ENCODE measurements at regions not wholly inside any gene's neighbourhood (a gene's known extent, or its start where the extent isn't known, plus 50 kb on each side); places are given as distances from the start of the nearest gene placed in this dataset.
"Not testable (repeated sequence)": the region's sequence is repeated elsewhere in the genome, so short reads cannot be mapped to it uniquely, and the experiment has no call there.

DNA sequence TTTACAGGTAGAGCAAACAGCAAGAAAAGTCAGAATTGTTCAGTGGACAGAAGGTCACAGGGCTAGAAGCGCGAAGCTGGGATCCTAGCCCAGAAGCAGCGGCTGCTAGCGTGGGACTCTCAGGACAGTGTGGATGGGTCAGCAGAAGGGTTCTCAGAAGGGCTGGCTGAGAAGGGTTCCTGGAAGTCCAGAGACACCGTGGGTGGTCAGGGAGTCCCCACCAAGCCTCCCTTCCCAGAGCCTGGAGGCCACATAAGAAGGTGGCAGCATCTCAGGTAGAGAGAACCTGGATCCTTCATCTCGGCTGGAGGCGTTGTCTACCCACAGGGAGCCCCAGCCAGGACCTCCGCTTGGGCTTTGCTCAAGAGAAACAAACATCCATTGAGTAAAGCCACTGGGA, 696.3 kb downstream of the PTPRU start:
- Histone ChIP-seq H3K79me2 (ENCODE audit: control insufficient read depth, insufficient read depth, low read length, unreplicated experiment) (no peaks in the 10 kb centered on the region), H3K36me3 (ENCODE audit: insufficient read depth, low read length) (no peaks in the 10 kb centered on the region), H3K4me1 (ENCODE audit: control insufficient read depth, insufficient read depth, low read length, unreplicated experiment) (no peaks in the 10 kb centered on the region), H3K27me3 (ENCODE audit: insufficient read depth, low read length) (no peaks in the 10 kb centered on the region), H3K27ac (ENCODE audit: low read depth, low read length) (no peak overlapping the region), H2AFZ (ENCODE audit: low read length, unreplicated experiment) (no peak overlapping the region), H3K4me3 (ENCODE audit: low read depth, low read length) (no peak overlapping the region)

DNA sequence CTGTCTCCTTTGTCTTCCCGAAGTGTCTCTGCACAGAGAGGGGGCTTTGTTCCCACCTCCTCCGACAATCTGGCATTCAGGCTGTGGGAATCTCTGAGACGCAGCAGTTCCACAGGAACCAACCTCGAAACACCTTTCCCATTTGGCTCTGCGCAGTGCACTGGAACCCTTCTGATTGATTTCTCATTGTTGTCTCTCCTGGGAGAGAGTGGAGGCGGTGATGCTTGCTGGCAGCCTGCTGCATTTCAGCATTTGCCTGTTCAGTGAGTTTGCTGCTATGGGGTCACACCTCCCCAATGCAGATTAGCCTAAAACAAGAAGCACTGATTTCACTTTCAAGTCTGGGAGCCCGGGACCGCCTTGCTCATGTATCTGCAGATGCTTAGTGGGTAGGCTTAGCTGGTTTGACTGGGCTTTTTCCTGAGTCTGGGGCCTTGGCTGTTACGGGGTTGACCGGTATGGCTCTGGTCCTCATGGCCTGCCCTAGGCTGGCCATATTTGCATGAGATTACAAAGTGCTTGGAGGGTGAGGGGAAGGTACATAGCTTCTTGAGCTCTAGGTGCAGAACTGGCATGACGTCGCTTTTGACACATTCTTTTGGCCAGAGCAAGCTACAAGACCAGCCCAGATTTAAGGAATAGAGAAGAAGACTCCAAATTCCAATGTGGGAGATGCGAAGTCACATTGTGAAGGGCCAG, 695.3 kb downstream of the PTPRU start:
- no peak overlapping the region for H2AFZ ChIP-seq (ENCODE audit: low read length, unreplicated experiment)
- no peak overlapping the region for H3K4me3 ChIP-seq (ENCODE audit: low read depth, low read length)
- H3K36me3 ChIP-seq (ENCODE audit: insufficient read depth, low read length): no peaks in the 10 kb centered on the region
- no peaks in the 10 kb centered on the region for H3K27me3 ChIP-seq (ENCODE audit: insufficient read depth, low read length)
- no peaks in the 10 kb centered on the region for H3K4me1 ChIP-seq (ENCODE audit: control insufficient read depth, insufficient read depth, low read length, unreplicated experiment)
- no peaks in the 10 kb centered on the region for H3K79me2 ChIP-seq (ENCODE audit: control insufficient read depth, insufficient read depth, low read length, unreplicated experiment)
- H3K27ac ChIP-seq (ENCODE audit: low read depth, low read length): no peak overlapping the region

GRCh38 chr1:29925058-29925457, 688.7 kb downstream of the PTPRU start:
- no peaks in the 10 kb centered on the region for H3K36me3 ChIP-seq (ENCODE audit: insufficient read depth, low read length)
- H3K79me2 ChIP-seq (ENCODE audit: control insufficient read depth, insufficient read depth, low read length, unreplicated experiment): no peaks in the 10 kb centered on the region
- no peaks in the 10 kb centered on the region for H3K4me1 ChIP-seq (ENCODE audit: control insufficient read depth, insufficient read depth, low read length, unreplicated experiment)
- no peak overlapping the region for H3K4me3 ChIP-seq (ENCODE audit: low read depth, low read length)
- H3K27me3 ChIP-seq (ENCODE audit: insufficient read depth, low read length): no peaks in the 10 kb centered on the region
- H3K27ac ChIP-seq (ENCODE audit: low read depth, low read length): no peak overlapping the region
- no peak overlapping the region for H2AFZ ChIP-seq (ENCODE audit: low read length, unreplicated experiment)

GRCh38 chr1:29924017-29924431, 687.7 kb downstream of the PTPRU start:
- no peak overlapping the region for H3K27ac ChIP-seq (ENCODE audit: low read depth, low read length)

DNA sequence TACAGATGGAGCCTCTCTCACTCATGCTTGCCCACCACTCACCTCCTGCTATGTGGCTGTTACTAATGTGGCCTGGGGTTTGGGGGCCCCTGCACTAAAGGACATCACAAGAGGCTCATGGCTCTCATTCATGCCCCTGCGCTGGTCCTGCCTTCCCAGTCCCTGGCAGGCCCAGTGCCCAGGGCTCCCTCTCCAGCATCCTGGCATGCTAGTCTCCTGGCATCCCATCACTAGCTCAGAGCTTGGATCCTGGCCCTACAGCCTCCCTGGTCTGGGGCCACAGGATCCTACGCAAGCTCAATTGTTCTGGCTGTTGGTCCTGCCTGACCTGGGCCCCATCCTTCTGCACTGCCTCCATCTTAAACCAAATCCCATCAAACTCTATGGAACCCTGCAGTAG, 685.4 kb downstream of the PTPRU start:
- no peaks in the 10 kb centered on the region for H3K27me3 ChIP-seq (ENCODE audit: insufficient read depth, low read length)
- H3K4me1 ChIP-seq (ENCODE audit: control insufficient read depth, insufficient read depth, low read length, unreplicated experiment): no peaks in the 10 kb centered on the region
- no peak overlapping the region for H3K4me3 ChIP-seq (ENCODE audit: low read depth, low read length)
- no peaks in the 10 kb centered on the region for H3K36me3 ChIP-seq (ENCODE audit: insufficient read depth, low read length)
- H3K27ac ChIP-seq (ENCODE audit: low read depth, low read length): no peak overlapping the region
- H3K79me2 ChIP-seq (ENCODE audit: control insufficient read depth, insufficient read depth, low read length, unreplicated experiment): no peaks in the 10 kb centered on the region
- H2AFZ ChIP-seq (ENCODE audit: low read length, unreplicated experiment): no peak overlapping the region

More at GRCh38 chr1:29924017-29924431, 687.7 kb downstream of the PTPRU start:
- Histone ChIP-seq H3K27me3 (ENCODE audit: insufficient read depth, low read length) (no peaks in the 10 kb centered on the region), H3K79me2 (ENCODE audit: control insufficient read depth, insufficient read depth, low read length, unreplicated experiment) (no peaks in the 10 kb centered on the region), H2AFZ (ENCODE audit: low read length, unreplicated experiment) (no peak overlapping the region), H3K4me1 (ENCODE audit: control insufficient read depth, insufficient read depth, low read length, unreplicated experiment) (no peaks in the 10 kb centered on the region), H3K4me3 (ENCODE audit: low read depth, low read length) (no peak overlapping the region), H3K36me3 (ENCODE audit: insufficient read depth, low read length) (no peaks in the 10 kb centered on the region)

DNA sequence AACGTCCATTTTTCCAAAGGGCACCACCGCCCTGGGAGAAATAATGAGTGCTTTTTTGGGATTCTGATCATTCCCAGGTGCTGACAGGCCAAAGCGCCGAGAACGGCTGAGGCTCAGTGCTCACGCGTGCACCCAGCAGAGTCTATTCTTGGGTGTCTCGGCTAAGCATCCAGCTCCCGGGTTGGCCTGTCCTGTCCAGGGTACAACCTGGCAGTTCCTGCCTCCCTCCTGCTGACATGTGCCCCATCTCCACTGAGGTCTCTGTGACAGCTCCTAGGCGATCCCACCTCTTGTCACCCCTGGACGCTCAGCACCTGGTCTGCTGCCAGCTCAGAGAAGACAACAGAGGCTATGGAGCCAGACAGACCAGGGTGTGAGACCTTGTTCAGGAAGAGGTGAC, 684.5 kb downstream of the PTPRU start:
- no peak overlapping the region for H3K27ac ChIP-seq (ENCODE audit: low read depth, low read length)
- no peaks in the 10 kb centered on the region for H3K4me1 ChIP-seq (ENCODE audit: control insufficient read depth, insufficient read depth, low read length, unreplicated experiment)
- H3K79me2 ChIP-seq (ENCODE audit: control insufficient read depth, insufficient read depth, low read length, unreplicated experiment): no peaks in the 10 kb centered on the region
- H3K4me3 ChIP-seq (ENCODE audit: low read depth, low read length): no peak overlapping the region
- no peaks in the 10 kb centered on the region for H3K27me3 ChIP-seq (ENCODE audit: insufficient read depth, low read length)
- no peak overlapping the region for H2AFZ ChIP-seq (ENCODE audit: low read length, unreplicated experiment)
- H3K36me3 ChIP-seq (ENCODE audit: insufficient read depth, low read length): no peaks in the 10 kb centered on the region

DNA sequence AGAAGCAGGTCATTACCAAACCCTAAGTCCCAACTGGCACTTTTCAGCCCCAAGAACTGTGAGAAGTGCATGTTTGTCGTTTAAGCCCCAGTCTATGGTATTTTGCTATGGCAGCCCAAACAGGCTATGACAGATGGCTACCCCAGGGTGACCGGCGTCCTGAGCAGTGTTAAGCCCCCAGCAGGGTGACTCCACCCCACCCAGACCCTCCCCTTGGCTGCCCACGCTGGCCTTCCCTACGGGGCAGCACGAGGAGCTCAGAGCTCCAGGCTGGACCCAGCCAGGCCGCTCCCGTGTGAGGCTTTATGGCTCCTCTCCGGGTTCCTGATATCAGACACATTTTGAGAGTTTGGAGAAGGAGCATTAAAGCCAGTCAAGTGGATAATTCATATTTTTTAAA, 684.0 kb downstream of the PTPRU start:
- no peaks in the 10 kb centered on the region for H3K79me2 ChIP-seq (ENCODE audit: control insufficient read depth, insufficient read depth, low read length, unreplicated experiment)

DNA sequence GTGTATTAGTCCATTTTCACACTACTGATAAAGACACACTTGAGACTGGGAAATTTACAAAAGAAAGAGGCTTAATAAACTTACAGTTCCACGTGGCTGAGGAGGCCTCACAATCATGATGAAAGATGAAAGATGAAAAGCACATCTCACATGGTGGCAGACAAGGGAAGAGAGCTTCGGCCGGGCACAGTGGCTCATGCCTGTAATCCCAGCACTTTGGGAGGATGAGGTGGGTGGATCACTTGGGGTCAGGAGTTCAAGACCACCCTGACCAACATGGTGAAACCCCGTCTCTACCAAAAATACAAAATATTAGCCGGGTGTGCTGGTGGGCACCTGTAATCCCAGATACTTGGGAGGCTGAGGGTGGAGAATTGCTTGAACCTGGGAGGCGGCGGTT, 682.7 kb downstream of the PTPRU start:
- not testable (repeated sequence) for H3K4me3 ChIP-seq (ENCODE audit: low read depth, low read length); H3K27me3 ChIP-seq (ENCODE audit: insufficient read depth, low read length); H2AFZ ChIP-seq (ENCODE audit: low read length, unreplicated experiment); H3K27ac ChIP-seq (ENCODE audit: low read depth, low read length); H3K79me2 ChIP-seq (ENCODE audit: control insufficient read depth, insufficient read depth, low read length, unreplicated experiment); H3K36me3 ChIP-seq (ENCODE audit: insufficient read depth, low read length); H3K4me1 ChIP-seq (ENCODE audit: control insufficient read depth, insufficient read depth, low read length, unreplicated experiment)

More for the DNA sequence above, 684.0 kb downstream of the PTPRU start:
- Histone ChIP-seq H3K36me3 (ENCODE audit: insufficient read depth, low read length) (no peaks in the 10 kb centered on the region), H3K27ac (ENCODE audit: low read depth, low read length) (no peak overlapping the region), H3K4me1 (ENCODE audit: control insufficient read depth, insufficient read depth, low read length, unreplicated experiment) (no peaks in the 10 kb centered on the region), H3K4me3 (ENCODE audit: low read depth, low read length) (no peak overlapping the region), H3K27me3 (ENCODE audit: insufficient read depth, low read length) (no peaks in the 10 kb centered on the region), H2AFZ (ENCODE audit: low read length, unreplicated experiment) (no peak overlapping the region)

DNA sequence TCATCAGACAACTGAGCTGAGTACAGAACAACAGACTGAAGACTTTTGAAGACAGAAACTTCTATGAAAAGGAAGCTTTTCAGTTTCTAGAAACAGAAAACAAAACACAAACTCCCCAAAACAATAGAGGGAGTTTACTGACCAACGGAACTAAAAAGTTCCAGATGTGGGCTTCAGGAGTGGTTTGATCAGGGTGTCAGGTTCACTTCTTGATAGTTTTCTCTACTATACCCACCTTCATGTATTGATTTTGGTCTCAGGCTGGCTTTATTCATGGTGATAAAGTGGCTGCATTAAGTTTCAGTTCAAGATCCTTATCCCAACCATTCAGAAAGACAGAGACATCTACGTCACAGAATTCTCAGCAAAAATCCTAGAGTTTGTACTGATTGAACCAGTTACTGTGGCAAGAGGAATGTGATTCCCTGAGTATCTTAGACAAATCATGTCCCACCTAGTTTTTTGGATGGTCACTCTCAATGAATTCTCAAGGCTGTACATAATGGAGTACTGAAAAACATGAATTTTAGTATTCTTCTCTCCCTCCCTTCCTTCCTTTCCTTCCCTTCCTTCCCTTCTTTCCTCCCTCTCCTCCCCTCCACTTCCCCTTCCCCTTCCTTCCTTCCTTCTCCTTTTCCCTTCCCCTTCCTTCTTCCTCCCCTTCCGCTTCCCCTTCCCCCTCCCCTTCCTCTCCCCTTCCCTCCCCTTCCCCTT, 680.5 kb downstream of the PTPRU start:
- Histone ChIP-seq H2AFZ (ENCODE audit: low read length, unreplicated experiment) (no peak overlapping the region), H3K4me1 (ENCODE audit: control insufficient read depth, insufficient read depth, low read length, unreplicated experiment) (no peaks in the 10 kb centered on the region), H3K79me2 (ENCODE audit: control insufficient read depth, insufficient read depth, low read length, unreplicated experiment) (no peaks in the 10 kb centered on the region), H3K36me3 (ENCODE audit: insufficient read depth, low read length) (no peaks in the 10 kb centered on the region), H3K4me3 (ENCODE audit: low read depth, low read length) (no peak overlapping the region), H3K27me3 (ENCODE audit: insufficient read depth, low read length) (no peaks in the 10 kb centered on the region), H3K27ac (ENCODE audit: low read depth, low read length) (no peak overlapping the region)

- Histone ChIP-seq H3K27me3 (ENCODE audit: insufficient read depth, low read length) (no peaks in the 10 kb centered on the region), H3K27ac (ENCODE audit: low read depth, low read length) (no peak overlapping the region), H2AFZ (ENCODE audit: low read length, unreplicated experiment) (no peak overlapping the region), H3K79me2 (ENCODE audit: control insufficient read depth, insufficient read depth, low read length, unreplicated experiment) (no peaks in the 10 kb centered on the region), H3K4me3 (ENCODE audit: low read depth, low read length) (no peak overlapping the region), H3K36me3 (ENCODE audit: insufficient read depth, low read length) (no peaks in the 10 kb centered on the region), H3K4me1 (ENCODE audit: control insufficient read depth, insufficient read depth, low read length, unreplicated experiment) (no peaks in the 10 kb centered on the region)
Measured at GRCh38 chr1:29914936-29915335, 678.6 kb downstream of the PTPRU start.

DNA sequence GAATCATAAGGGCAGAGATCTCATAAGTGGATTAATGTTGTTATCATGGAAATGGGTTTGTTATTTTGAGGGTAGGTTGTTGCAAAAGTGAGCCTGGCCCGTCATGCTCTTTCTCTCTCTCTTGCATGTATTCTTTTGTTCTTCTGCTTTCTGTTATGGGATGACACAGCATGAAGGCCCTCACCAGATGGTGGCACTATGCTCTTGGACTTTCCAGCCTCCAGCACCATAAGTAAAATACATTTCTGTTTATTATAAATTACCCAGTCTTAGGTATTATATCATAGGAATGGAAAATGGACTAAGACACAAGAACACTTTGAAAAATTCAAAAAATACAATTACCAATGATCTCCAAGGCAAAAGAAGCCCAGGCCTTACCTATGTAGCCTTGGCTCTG, 676.1 kb downstream of the PTPRU start:
- Histone ChIP-seq H3K27me3 (ENCODE audit: insufficient read depth, low read length) (no peaks in the 10 kb centered on the region), H3K36me3 (ENCODE audit: insufficient read depth, low read length) (no peaks in the 10 kb centered on the region), H3K4me1 (ENCODE audit: control insufficient read depth, insufficient read depth, low read length, unreplicated experiment) (no peaks in the 10 kb centered on the region), H3K27ac (ENCODE audit: low read depth, low read length) (no peak overlapping the region), H3K79me2 (ENCODE audit: control insufficient read depth, insufficient read depth, low read length, unreplicated experiment) (no peaks in the 10 kb centered on the region), H3K4me3 (ENCODE audit: low read depth, low read length) (no peak overlapping the region), H2AFZ (ENCODE audit: low read length, unreplicated experiment) (no peak overlapping the region)

Measured in ACC112 (cell line).